CD4-positive, alpha-beta T cell (primary cell): ENCODE measurements at regions not wholly inside any gene's neighbourhood (a gene's known extent, or its start where the extent isn't known, plus 50 kb on each side); places are given as distances from the start of the nearest gene placed in this dataset.

Source experiments
- ATAC-seq: fragments of 200-7000 bp; cut with Tn5 transposase; one replicate; pipeline ENCODE4 v1.10.0; 2022; ENCODE audit warnings: mild to moderate bottlenecking; ENCODE audit not compliant: poor library complexity
- CTCF ChIA-PET: fragments of 350-600 bp; sonication (Branson Sonifier 250); formaldehyde crosslinking; loops from one replicate; lab custom pipeline; 2021; ENCODE audit warnings: antibody characterized with exemption, inconsistent platforms; lab: Charles Lee
- POLR2A ChIA-PET: fragments of 350-600 bp; sonication (Branson Sonifier 250); formaldehyde crosslinking; loops from one replicate; lab custom pipeline; 2021; ENCODE audit warnings: antibody characterized with exemption, inconsistent platforms; lab: Charles Lee
- DNase-seq, 14 experiments: peaks; one replicate each; pipeline ENCODE4 v3.0.0-alpha.2; 2013 to 2020; ENCODE audit warnings: mixed read lengths in 2 of 14
- H3K27ac ChIP-seq, 2 donors: one replicate each; pipeline versions ENCODE4 v1.5.1 to v1.7.0; 2013; ENCODE audit warnings: low read length in 2 of 2, low read depth in 1 of 2, mild to moderate bottlenecking in 1 of 2
- H3K27me3 ChIP-seq, 2 experiments: 1 replicate in 1 of 2; 2 replicates in 1 of 2; pipeline versions ENCODE4 v1.6.1 to v1.7.0; 2013; ENCODE audit warnings: low read length in 2 of 2, control low read depth in 1 of 2, mild to moderate bottlenecking in 1 of 2, moderate library complexity in 1 of 2; ENCODE audit not compliant: insufficient read depth in 2 of 2, control insufficient read depth in 1 of 2
- H3K36me3 ChIP-seq: one replicate; pipeline ENCODE4 v1.6.1; 2013; ENCODE audit warnings: low read length, control low read depth; ENCODE audit not compliant: insufficient read depth
- H3K4me1 ChIP-seq: one replicate; pipeline ENCODE4 v1.6.1; 2013; ENCODE audit warnings: low read length, control low read depth; ENCODE audit not compliant: insufficient read depth
- H3K4me3 ChIP-seq: one replicate; pipeline ENCODE4 v1.5.1; 2013; ENCODE audit warnings: mild to moderate bottlenecking, low read length, moderate library complexity
- H3K9me3 ChIP-seq, 2 experiments: 1 replicate in 1 of 2; 2 replicates in 1 of 2; pipeline versions ENCODE4 v1.6.1 to v1.7.0; 2013; ENCODE audit warnings: low read length in 2 of 2, mild to moderate bottlenecking in 2 of 2, control low read depth in 1 of 2, moderate library complexity in 1 of 2; ENCODE audit not compliant: control insufficient read depth in 1 of 2, insufficient read depth in 1 of 2
- H3K27ac Mint-ChIP-seq: one replicate; pipeline ENCODE4 v1.8.0; 2020; ENCODE audit warnings: mixed read lengths
- H3K27me3 Mint-ChIP-seq: one replicate; pipeline ENCODE4 v1.8.0; 2021; ENCODE audit warnings: mixed read lengths
- H3K36me3 Mint-ChIP-seq: one replicate; pipeline ENCODE4 v1.8.0; 2021; ENCODE audit warnings: low read depth, mixed read lengths
- H3K4me1 Mint-ChIP-seq: one replicate; pipeline ENCODE4 v1.8.0; 2021; ENCODE audit warnings: low read depth, mixed read lengths
- H3K4me3 Mint-ChIP-seq: one replicate; pipeline ENCODE4 v1.8.0; 2020; ENCODE audit warnings: mild to moderate bottlenecking, mixed read lengths
- H3K9me3 Mint-ChIP-seq: one replicate; pipeline ENCODE4 v1.8.0; 2020; ENCODE audit warnings: mixed read lengths
- intact Hi-C, 2 experiments: fragments of 100-400 bp; cut with DNase I in 1 of 2; cut with micrococcal nuclease in 1 of 2; formaldehyde crosslinking; loops; one replicate each; pipeline versions ENCODE4 v1.15.1 to v1.9.0; 2023 to 2025; cut with DNase I, micrococcal nuclease
- TF ChIP-seq, protein P1 (sequence below): fragments of 200-600 bp; IDR thresholded peaks from one replicate; pipeline ENCODE4 v1.8.0; 2022; ENCODE audit warnings: antibody characterized with exemption, mild to moderate bottlenecking

DNA sequence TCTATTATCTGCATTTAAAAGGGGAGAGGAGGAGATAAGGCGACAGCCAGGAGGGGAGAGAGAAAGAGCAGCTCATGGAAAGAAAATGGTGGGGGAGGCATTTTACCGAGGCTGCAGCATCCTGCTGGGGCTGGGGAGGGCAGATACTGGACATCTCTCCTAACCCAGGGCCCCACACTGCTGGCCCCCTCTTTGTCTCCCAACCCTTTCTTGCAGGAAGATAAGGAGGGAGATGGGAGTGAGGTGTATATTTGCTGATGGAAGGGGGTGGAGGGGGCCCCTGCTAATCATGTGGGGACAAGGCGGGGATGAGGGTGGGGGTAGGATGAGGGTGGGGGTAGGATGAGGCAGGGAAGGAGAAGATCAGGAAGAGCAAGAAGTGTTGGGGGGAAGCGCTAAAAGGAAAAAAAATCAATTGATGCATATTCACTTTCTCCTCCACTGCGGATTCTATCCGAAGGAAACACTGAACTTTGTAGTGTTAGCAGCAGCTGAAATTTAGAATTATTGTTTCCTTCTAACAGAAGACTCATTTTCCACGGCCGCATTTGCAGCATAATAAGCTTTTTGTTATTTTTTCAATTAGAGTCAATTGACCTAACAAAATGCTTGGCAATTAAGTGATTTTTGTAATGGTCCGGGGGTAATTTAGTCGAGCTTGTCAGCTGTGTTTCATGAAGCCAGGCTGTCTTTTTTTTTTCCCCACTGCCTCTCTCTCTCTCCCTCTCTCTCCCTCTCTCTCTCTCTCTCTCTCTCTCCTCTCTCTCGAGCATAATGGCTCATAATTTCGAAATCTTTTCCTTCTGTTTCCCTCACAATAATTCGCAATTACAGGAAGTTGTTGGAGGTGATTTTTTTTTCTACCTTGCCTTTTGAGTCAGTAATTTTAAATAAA is 1134.6 kb downstream of the BCL11B start:
- Histone ChIP-seq H3K4me3 (peak overlapping the region; percentile 41), H3K4me1 (peaks cover 61% of the 10 kb centered on the region), H3K27me3 (no peaks in the 10 kb centered on the region), H3K9me3 (no peaks in the 10 kb centered on the region), H3K36me3 (no peaks in the 10 kb centered on the region), H3K27ac (peak overlapping the region; percentile 33 to 71)
- Mint-ChIP-seq H3K27me3 (no peaks in the 10 kb centered on the region), H3K4me3 (peak overlapping the region; percentile 80), H3K4me1 (peaks cover 98% of the 10 kb centered on the region), H3K9me3 (no peaks in the 10 kb centered on the region), H3K27ac (peak overlapping the region; percentile 92), H3K36me3 (peaks cover 6% of the 10 kb centered on the region)
- TF ChIP-seq, protein P1, sequence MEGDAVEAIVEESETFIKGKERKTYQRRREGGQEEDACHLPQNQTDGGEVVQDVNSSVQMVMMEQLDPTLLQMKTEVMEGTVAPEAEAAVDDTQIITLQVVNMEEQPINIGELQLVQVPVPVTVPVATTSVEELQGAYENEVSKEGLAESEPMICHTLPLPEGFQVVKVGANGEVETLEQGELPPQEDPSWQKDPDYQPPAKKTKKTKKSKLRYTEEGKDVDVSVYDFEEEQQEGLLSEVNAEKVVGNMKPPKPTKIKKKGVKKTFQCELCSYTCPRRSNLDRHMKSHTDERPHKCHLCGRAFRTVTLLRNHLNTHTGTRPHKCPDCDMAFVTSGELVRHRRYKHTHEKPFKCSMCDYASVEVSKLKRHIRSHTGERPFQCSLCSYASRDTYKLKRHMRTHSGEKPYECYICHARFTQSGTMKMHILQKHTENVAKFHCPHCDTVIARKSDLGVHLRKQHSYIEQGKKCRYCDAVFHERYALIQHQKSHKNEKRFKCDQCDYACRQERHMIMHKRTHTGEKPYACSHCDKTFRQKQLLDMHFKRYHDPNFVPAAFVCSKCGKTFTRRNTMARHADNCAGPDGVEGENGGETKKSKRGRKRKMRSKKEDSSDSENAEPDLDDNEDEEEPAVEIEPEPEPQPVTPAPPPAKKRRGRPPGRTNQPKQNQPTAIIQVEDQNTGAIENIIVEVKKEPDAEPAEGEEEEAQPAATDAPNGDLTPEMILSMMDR: no peak
- DNase-seq (peak in 3 of 14 experiments; percentile 34 to 45 (median 44)), ATAC-seq (no peak)
- ChIA-PET POLR2A (interaction anchor here (0.5 to 12.0 kb wide), 36 partner anchors 12 to 1139 kb away, joined by 3 to 324 read pairs (median 5); partner anchors contain the start of gene BCL11B), CTCF (interaction anchor here (0.6 to 3.6 kb wide), 9 partner anchors 21 to 1137 kb away, joined by 3 to 17 read pairs (median 7); partner anchors contain the start of gene BCL11B)
- intact Hi-C loops: loop anchor here (1.0 to 10.0 kb wide), 12 partner anchors 51 to 1135 kb away; partner anchors contain the start of gene BCL11B (in 1 of the 2)

DNA sequence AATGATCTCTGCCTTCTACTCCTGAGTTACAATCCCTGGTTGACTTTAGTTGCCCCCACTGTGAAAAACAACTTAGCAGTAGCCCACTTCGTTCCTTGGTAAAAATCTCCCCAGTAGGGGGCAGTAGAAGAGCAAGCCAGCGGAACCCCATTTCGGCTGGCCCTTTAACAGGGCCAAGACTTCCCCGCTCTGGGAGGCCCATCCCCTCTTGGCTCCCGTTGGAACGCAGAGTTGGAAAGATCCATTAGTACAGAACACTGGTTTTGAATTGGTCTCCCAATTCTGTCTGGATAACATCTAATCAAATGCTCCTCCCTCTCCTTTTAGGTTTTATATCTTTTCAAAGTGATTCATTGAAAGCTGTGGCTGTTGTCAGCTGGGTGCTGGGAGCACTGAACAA is 1133.3 kb downstream of the BCL11B start:
- Histone ChIP-seq H3K9me3 (no peaks in the 10 kb centered on the region), H3K27me3 (no peaks in the 10 kb centered on the region), H3K27ac (peak overlapping the region; percentile 56 to 71), H3K4me3 (peak overlapping the region; percentile 41), H3K4me1 (peaks cover 65% of the 10 kb centered on the region), H3K36me3 (no peaks in the 10 kb centered on the region)
- peaks cover 10% of the 10 kb centered on the region for H3K36me3 Mint-ChIP-seq
- no peaks in the 10 kb centered on the region for H3K27me3 Mint-ChIP-seq
- intact Hi-C loops: loop anchor here (1.0 to 10.0 kb wide), 12 partner anchors 50 to 1134 kb away; partner anchors contain the start of gene BCL11B (in 1 of the 2)
- ATAC-seq (peak; percentile 47), DNase-seq (peak; percentile 48 to 88 (median 64))
- CTCF ChIA-PET: interaction anchor here (0.6 to 3.6 kb wide), 19 partner anchors 9 to 1136 kb away, joined by 3 to 17 read pairs (median 4); partner anchors contain the start of gene BCL11B
- H3K27ac Mint-ChIP-seq: peak overlapping the region; percentile 92
- H3K9me3 Mint-ChIP-seq: no peaks in the 10 kb centered on the region
- H3K4me1 Mint-ChIP-seq: peaks cover 99% of the 10 kb centered on the region
- peak overlapping the region; percentile 80 for H3K4me3 Mint-ChIP-seq
- POLR2A ChIA-PET: interaction anchor here (0.6 to 12.0 kb wide), 22 partner anchors 29 to 1136 kb away, joined by 3 to 324 read pairs (median 7); partner anchors contain the start of gene BCL11B
- TF ChIP-seq, protein P1: peak; percentile 94

- H3K4me3 Mint-ChIP-seq: peak overlapping the region; percentile 84
- peak overlapping the region; percentile 92 for H3K27ac Mint-ChIP-seq
- ChIA-PET POLR2A (interaction anchor here (0.7 to 12.0 kb wide), 24 partner anchors 9 to 1126 kb away, joined by 3 to 324 read pairs (median 5); partner anchors contain the start of gene BCL11B), CTCF (interaction anchor here (0.8 to 3.6 kb wide), 5 partner anchors 41 to 1134 kb away, joined by 3 to 17 read pairs (median 3); partner anchors contain the start of gene BCL11B)
- peaks cover 97% of the 10 kb centered on the region for H3K4me1 Mint-ChIP-seq
- Histone ChIP-seq H3K36me3 (no peaks in the 10 kb centered on the region), H3K27me3 (no peaks in the 10 kb centered on the region), H3K9me3 (no peaks in the 10 kb centered on the region), H3K4me1 (peaks cover 55% of the 10 kb centered on the region), H3K4me3 (peak overlapping the region; percentile 27), H3K27ac (peak overlapping the region; percentile 71 to 77)
- peak; percentile 37 for ATAC-seq
- H3K36me3 Mint-ChIP-seq: peaks cover 22% of the 10 kb centered on the region
- no peaks in the 10 kb centered on the region for H3K27me3 Mint-ChIP-seq
- intact Hi-C loops: loop anchor here (2.0 to 10.0 kb wide), 3 partner anchors 28 to 304 kb away; no protein-coding TSS in a partner anchor
- H3K9me3 Mint-ChIP-seq: no peaks in the 10 kb centered on the region
- TF ChIP-seq, protein P1: no peak
- peak in 5 of 14 experiments; percentile 9 to 52 (median 35) for DNase-seq
Measured at GRCh38 chr14:98140862-98141530, 1131.0 kb downstream of the BCL11B start.
